BE2C (cell line): ENCODE measurements at regions not wholly inside any gene's neighbourhood (a gene's known extent, or its start where the extent isn't known, plus 50 kb on each side); places are given as distances from the start of the nearest gene placed in this dataset.

Experiments used
- DNase-seq: peaks from one replicate; pipeline ENCODE4 v3.0.0-alpha.2; 2020
- H3K27me3 ChIP-seq: fragments of 250-450 bp; sonication (Bioruptor Pico); 2 replicates; pipeline ENCODE4 v1.5.1; 2020; ENCODE audit warnings: mild to moderate bottlenecking
- H3K36me3 ChIP-seq: fragments of 250-450 bp; sonication (Bioruptor Pico); 2 replicates; pipeline ENCODE4 v1.5.1; 2020; ENCODE audit warnings: mild to moderate bottlenecking
- H3K4me1 ChIP-seq: fragments of 250-450 bp; sonication (Bioruptor Pico); 2 replicates; pipeline ENCODE4 v1.5.1; 2020
- H3K4me3 ChIP-seq: 2 replicates; pipeline ENCODE4 v1.5.1; 2011; ENCODE audit warnings: low read depth, low read length
- H3K9me3 ChIP-seq: fragments of 250-450 bp; sonication (Bioruptor Pico); 2 replicates; pipeline ENCODE4 v1.5.1; 2020
- CTCF ChIP-seq: IDR thresholded peaks from 2 replicates; pipeline ENCODE4 v1.5.1; 2012; ENCODE audit warnings: mild to moderate bottlenecking, low read depth, low read length

GRCh38 chr5:148934895-148935400, 108.5 kb downstream of the ADRB2 start:
- no peak for TF ChIP-seq CTCF
- Histone ChIP-seq H3K4me1 (no peaks in the 10 kb centered on the region; the same call in 1 of the 2 replicates), H3K27me3 (no peaks in the 10 kb centered on the region; the same call in 1 of the 2 replicates), H3K9me3 (0 out of 2 replicates have a peak, but pooled peaks cover 3% of the 10 kb centered on the region), H3K36me3 (no peaks in the 10 kb centered on the region), H3K4me3 (no peak overlapping the region)
- no peak for DNase-seq

- no peak for TF ChIP-seq CTCF
- 0 out of 2 replicates have a peak, but pooled peaks cover 3% of the 10 kb centered on the region for H3K9me3 ChIP-seq
- H3K4me3 ChIP-seq: no peak overlapping the region
- no peak for DNase-seq
- no peaks in the 10 kb centered on the region; the same call in 1 of the 2 replicates for H3K4me1 ChIP-seq
- H3K27me3 ChIP-seq: no peaks in the 10 kb centered on the region
- H3K36me3 ChIP-seq: no peaks in the 10 kb centered on the region
Observed at GRCh38 chr5:148937239-148937638, 110.8 kb downstream of the ADRB2 start.

GRCh38 chr5:148937830-148938521, 111.6 kb downstream of the ADRB2 start:
- peak; percentile 26 for DNase-seq
- no peaks in the 10 kb centered on the region for H3K36me3 ChIP-seq
- no peak for TF ChIP-seq CTCF
- H3K4me3 ChIP-seq: no peak overlapping the region
- H3K4me1 ChIP-seq: no peaks in the 10 kb centered on the region; the same call in 1 of the 2 replicates
- H3K27me3 ChIP-seq: no peaks in the 10 kb centered on the region
- H3K9me3 ChIP-seq: 0 out of 2 replicates have a peak, but pooled peaks cover 3% of the 10 kb centered on the region

GRCh38 chr5:148938522-148938882, 112.1 kb downstream of the ADRB2 start:
- no peak for DNase-seq
- 0 out of 2 replicates have a peak, but pooled peaks cover 3% of the 10 kb centered on the region for H3K9me3 ChIP-seq
- H3K4me3 ChIP-seq: no peak overlapping the region
- H3K36me3 ChIP-seq: no peaks in the 10 kb centered on the region
- no peak for TF ChIP-seq CTCF
- no peaks in the 10 kb centered on the region; the same call in 1 of the 2 replicates for H3K4me1 ChIP-seq
- H3K27me3 ChIP-seq: no peaks in the 10 kb centered on the region

- Histone ChIP-seq H3K27me3 (no peaks in the 10 kb centered on the region), H3K9me3 (no peaks in the 10 kb centered on the region), H3K4me1 (no peaks in the 10 kb centered on the region), H3K36me3 (no peaks in the 10 kb centered on the region), H3K4me3 (no peak overlapping the region)
- no peak for TF ChIP-seq CTCF
- DNase-seq: no peak
Observed at GRCh38 chr5:148939676-148940075, 113.3 kb downstream of the ADRB2 start.

- no peak for DNase-seq
- H3K9me3 ChIP-seq: no peaks in the 10 kb centered on the region
- H3K4me1 ChIP-seq: no peaks in the 10 kb centered on the region
Observed at GRCh38 chr5:148941810-148942209, 115.4 kb downstream of the ADRB2 start.

More at GRCh38 chr5:148941810-148942209, 115.4 kb downstream of the ADRB2 start:
- H3K27me3 ChIP-seq: no peaks in the 10 kb centered on the region
- no peaks in the 10 kb centered on the region for H3K36me3 ChIP-seq
- TF ChIP-seq CTCF: no peak
- H3K4me3 ChIP-seq: no peak overlapping the region
